ENCODE measurements at regions not wholly inside any gene's neighbourhood (a gene's known extent, or its start where the extent isn't known, plus 50 kb on each side); places are given as distances from the start of the nearest gene placed in this dataset.

- no peak for DNase-seq (ENCODE audit: low read depth)
These were observed 293.2 kb upstream of the HABP2 start for GRCh38 chr10:113259576-113260226.

DNA sequence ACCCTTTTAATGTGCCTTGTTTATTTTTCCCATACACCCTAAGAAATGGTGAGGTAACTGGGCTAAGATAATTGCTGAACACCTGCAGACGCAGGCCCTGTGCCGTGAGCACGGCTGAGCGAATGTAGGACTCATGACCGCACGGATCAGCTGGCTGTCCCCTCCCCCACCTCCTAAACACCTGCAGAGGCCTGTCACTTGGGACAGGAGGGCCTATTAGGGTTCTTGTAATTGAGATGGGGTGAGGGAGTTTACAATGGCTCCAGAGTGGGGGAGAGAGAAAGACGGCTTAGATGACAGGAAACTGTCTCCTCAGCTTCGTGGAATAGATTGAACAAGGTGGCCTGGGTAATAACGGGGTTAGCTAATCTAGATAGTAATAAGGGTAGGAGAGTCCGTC, 291.7 kb upstream of the HABP2 start:
- DNase-seq (ENCODE audit: low read depth): no peak

- no peak for DNase-seq (ENCODE audit: low read depth)
These were observed 291.2 kb upstream of the HABP2 start for GRCh38 chr10:113261611-113262091.

DNA sequence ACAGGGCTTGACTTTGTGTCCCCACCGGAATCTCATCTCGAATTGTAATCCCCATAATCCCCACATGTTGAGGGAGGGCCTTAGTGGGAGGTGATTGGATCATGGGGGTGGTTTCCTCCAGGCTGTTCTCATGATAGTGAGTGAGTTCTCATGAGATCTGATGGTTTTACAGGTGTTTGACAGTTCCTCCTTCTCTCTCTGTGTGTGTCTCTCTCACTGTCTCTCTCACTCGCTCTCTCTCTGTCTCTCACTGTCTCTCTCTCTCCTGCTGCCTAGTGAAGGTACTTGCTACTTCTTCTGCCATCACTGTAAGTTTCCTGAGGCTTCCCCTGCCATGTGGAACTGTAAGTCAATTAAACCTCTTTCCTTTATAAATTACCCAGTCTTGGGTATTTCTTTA, 289.8 kb upstream of the HABP2 start:
- DNase-seq (ENCODE audit: low read depth): no peak

- DNase-seq (ENCODE audit: low read depth): no peak
These were observed 288.3 kb upstream of the HABP2 start for GRCh38 chr10:113264333-113265131.

- DNase-seq (ENCODE audit: low read depth): no peak
These were observed 286.7 kb upstream of the HABP2 start for GRCh38 chr10:113266147-113266546.

- DNase-seq (ENCODE audit: low read depth): no peak
These were observed 285.0 kb upstream of the HABP2 start for GRCh38 chr10:113267619-113268562.

- no peak for DNase-seq (ENCODE audit: low read depth)
These were observed 283.5 kb upstream of the HABP2 start for GRCh38 chr10:113269333-113269732.

GRCh38 chr10:113272511-113272910, 280.3 kb upstream of the HABP2 start:
- DNase-seq (ENCODE audit: low read depth): no peak

DNA sequence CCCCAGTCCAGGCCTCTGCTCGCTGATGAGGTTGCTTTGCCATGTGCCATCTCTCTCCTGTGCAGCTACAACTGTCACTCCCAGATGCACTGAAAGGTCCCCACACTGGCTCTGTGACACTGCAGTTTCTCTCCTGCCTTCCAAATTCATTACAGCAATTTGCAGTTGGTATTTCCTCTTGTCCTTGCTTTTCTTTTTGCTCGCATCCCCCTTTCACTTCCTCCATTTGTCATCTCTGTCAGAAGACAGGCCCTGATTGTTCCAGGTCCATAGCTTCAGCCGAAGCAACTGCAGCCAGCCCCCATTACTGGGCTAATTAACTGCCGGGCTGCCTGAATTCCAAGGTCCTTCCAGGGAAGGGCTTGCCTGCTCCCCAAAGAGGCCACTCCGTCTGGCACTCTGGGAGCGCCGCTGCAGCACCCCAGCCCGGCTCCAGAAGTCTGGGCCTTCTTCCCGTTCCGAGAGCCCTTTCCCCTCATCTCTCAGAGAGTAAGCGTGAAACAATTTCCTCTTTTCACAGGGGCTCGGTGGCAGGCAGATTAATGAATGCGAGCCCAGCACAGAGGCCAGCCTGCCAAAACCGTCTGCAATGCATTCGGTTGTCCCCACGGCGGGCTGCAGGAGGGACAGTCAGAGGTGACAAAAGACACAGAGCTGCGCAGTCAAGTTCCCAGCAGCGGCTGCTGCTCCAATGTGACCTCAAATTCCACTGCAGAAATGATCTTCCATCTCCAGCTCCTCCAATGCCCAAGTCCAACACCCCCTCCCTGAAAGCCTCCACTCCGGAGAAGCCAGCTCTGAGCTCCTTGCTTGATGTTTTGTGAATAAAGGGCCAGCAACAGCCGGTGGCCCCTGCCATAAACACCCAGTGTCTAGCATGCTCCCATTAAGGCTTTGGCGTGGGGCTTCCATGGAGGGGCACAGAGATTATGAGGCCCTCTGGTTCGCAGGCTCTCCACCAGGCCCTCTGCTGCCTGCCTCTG, 279.4 kb upstream of the HABP2 start:
- no peak for DNase-seq (ENCODE audit: low read depth)

GRCh38 chr10:113274176-113274829, 278.6 kb upstream of the HABP2 start:
- no peak for DNase-seq (ENCODE audit: low read depth)

GRCh38 chr10:113278221-113278620, 274.6 kb upstream of the HABP2 start:
- no peak for DNase-seq (ENCODE audit: low read depth)

GRCh38 chr10:113278664-113279063, 274.2 kb upstream of the HABP2 start:
- no peak for DNase-seq (ENCODE audit: low read depth)

- DNase-seq (ENCODE audit: low read depth): no peak
These were observed 273.6 kb upstream of the HABP2 start for GRCh38 chr10:113279262-113279661.

- no peak for DNase-seq (ENCODE audit: low read depth)
These were observed 270.3 kb upstream of the HABP2 start for GRCh38 chr10:113282564-113282963.

- DNase-seq (ENCODE audit: low read depth): no peak
These were observed 269.7 kb upstream of the HABP2 start for GRCh38 chr10:113283189-113283588.

GRCh38 chr10:113284635-113285034, 268.2 kb upstream of the HABP2 start:
- no peak for DNase-seq (ENCODE audit: low read depth)

- no peak for DNase-seq (ENCODE audit: low read depth)
These were observed 267.5 kb upstream of the HABP2 start for GRCh38 chr10:113285305-113285704.

DNA sequence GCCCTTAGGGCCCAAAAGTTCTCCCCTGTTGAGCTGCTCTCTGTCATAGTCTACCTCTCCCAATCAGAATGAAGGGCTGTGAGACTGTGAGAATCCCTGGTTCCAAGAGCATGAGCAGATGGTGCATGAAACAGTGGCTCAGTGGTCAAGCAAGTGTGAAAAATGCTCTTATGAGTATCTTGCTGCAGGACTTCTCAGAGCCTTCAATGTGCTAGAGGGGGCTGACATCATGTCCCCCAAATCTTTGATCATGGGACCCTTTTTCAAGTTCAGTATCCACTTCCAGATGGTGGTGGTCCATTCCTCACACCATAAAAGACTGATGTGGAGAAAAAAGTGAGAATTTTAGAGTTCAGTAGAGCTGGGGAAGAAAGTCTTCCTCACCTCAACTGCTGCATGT, 265.3 kb upstream of the HABP2 start:
- no peak for DNase-seq (ENCODE audit: low read depth)

- no peak for DNase-seq (ENCODE audit: low read depth)
These were observed 262.7 kb upstream of the HABP2 start for GRCh38 chr10:113290137-113290536.

DNA sequence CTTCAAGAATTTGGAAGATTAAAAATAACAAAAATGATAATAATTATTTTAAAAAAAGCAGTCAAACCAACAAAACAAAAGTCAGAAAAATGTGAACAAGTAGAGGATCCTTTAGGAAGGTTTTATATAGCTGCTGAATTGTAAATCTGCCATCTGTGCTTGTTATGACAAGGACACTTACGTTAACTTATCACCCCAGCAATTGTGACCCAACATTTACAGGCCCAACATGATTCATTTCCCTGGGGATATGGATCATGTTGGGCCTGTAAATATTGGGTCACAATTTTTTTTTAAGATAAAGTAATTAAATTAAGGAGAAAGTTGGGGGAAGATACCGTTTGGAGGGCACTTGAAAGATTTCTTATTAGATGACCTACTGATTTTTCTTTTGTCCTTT, 261.4 kb upstream of the HABP2 start:
- no peak for DNase-seq (ENCODE audit: low read depth)

All from activated T-cell treated with anti-CD3 and anti-CD28 coated beads for 1 hour (primary cell).